GM10266 (cell line): ENCODE measurements at regions not wholly inside any gene's neighbourhood (a gene's known extent, or its start where the extent isn't known, plus 50 kb on each side); places are given as distances from the start of the nearest gene placed in this dataset.
"Not testable (repeated sequence)": the region's sequence is repeated elsewhere in the genome, so short reads cannot be mapped to it uniquely, and the experiment has no call there.

Source experiments
- DNase-seq: peaks from one replicate; pipeline ENCODE4 v3.0.0; 2012; ENCODE audit errors: extremely low spot score
- CTCF ChIP-seq: IDR thresholded peaks from 2 replicates; pipeline ENCODE4 v1.5.1; 2012; ENCODE audit warnings: mild to moderate bottlenecking, low read depth; ENCODE audit not compliant: control insufficient read depth, insufficient read depth; ENCODE audit errors: missing control alignments

GRCh38 chr2:175282300-175282699 lies 100.8 kb upstream of the ATP5MC3 start:
- no peak for TF ChIP-seq CTCF
- DNase-seq = peak; percentile 47

- TF ChIP-seq CTCF = no peak
- DNase-seq = no peak
Measured at GRCh38 chr2:175277772-175278171, 96.3 kb upstream of the ATP5MC3 start.

- TF ChIP-seq CTCF = no peak
- DNase-seq = no peak
Measured at GRCh38 chr2:175275539-175275938, 94.0 kb upstream of the ATP5MC3 start.

GRCh38 chr2:175259164-175259563 lies 77.7 kb upstream of the ATP5MC3 start:
- DNase-seq = no peak
- TF ChIP-seq CTCF = no peak

- DNase-seq = no peak
- TF ChIP-seq CTCF = no peak
Measured at GRCh38 chr2:175256806-175257585, 75.5 kb upstream of the ATP5MC3 start.

- not testable (repeated sequence) for DNase-seq
Measured at GRCh38 chr2:175256391-175256790, 74.9 kb upstream of the ATP5MC3 start.

GRCh38 chr2:175253871-175254270 lies 72.4 kb upstream of the ATP5MC3 start:
- no peak for TF ChIP-seq CTCF
- no peak for DNase-seq
